K562 (cell line): ENCODE measurements at regions not wholly inside any gene's neighbourhood (a gene's known extent, or its start where the extent isn't known, plus 50 kb on each side); places are given as distances from the start of the nearest gene placed in this dataset.

Source experiments
- CBFB ChIP-seq: sonication (generic); formaldehyde crosslinking; IDR thresholded peaks from 2 replicates; pipeline ENCODE4 v1.4.0; 2020; ENCODE audit warnings: mild to moderate bottlenecking, missing genetic modification reagents
- HNRNPH1 ChIP-seq: fragments of 200-400 bp; formaldehyde crosslinking; optimal IDR thresholded peaks from 2 replicates; pipeline ENCODE3; 2017; ENCODE audit warnings: low read depth, mild to moderate bottlenecking, low read length, moderate library complexity
- TF ChIP-seq, protein P1 (sequence below): fragments of 250-450 bp; sonication (Bioruptor Pico); IDR thresholded peaks from 2 replicates; pipeline ENCODE4 v1.4.0; 2020; ENCODE audit warnings: borderline replicate concordance
- TF ChIP-seq, protein P2 (sequence below): fragments of 250-450 bp; sonication (Bioruptor Pico); IDR thresholded peaks from 2 replicates; pipeline ENCODE4 v1.8.0; 2021; ENCODE audit warnings: mild to moderate bottlenecking, moderate library complexity
- TF ChIP-seq, protein P3 (sequence below): fragments of 450-650 bp; IDR thresholded peaks from 2 replicates; pipeline ENCODE4 v1.6.1; 2017; ENCODE audit warnings: antibody characterized with exemption
- TF ChIP-seq, protein P4 (sequence below): IDR thresholded peaks from 2 replicates; pipeline ENCODE4 v1.6.1; 2011; ENCODE audit not compliant: insufficient read length; ENCODE audit errors: extremely low read depth

DNA sequence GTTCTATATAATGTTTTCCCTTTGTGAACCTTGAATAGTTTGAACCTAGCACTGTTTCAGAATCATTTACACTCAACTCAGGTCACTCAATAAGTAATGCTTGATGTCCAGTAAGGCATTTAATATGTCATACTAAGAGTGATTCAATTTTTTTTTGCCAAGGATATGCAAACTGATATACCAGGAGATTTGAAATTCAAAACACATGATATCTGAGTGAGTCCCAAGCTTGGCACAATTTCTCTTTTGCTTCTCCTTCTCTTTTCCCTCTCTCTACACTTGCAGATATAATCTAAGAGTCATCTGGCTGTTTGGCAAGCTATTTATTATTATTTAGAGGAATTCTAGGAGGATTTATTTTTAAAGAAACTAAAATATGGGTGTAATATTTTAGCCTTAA lies 61.6 kb upstream of the SPAG17 start (continued):
- TF ChIP-seq, protein P1, sequence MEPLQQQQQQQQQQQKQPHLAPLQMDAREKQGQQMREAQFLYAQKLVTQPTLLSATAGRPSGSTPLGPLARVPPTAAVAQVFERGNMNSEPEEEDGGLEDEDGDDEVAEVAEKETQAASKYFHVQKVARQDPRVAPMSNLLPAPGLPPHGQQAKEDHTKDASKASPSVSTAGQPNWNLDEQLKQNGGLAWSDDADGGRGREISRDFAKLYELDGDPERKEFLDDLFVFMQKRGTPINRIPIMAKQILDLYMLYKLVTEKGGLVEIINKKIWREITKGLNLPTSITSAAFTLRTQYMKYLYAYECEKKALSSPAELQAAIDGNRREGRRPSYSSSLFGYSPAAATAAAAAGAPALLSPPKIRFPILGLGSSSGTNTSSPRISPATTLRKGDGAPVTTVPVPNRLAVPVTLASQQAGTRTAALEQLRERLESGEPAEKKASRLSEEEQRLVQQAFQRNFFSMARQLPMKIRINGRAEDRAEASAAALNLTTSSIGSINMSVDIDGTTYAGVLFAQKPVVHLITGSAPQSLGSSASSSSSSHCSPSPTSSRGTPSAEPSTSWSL (CRISPR knock-in tag), result no peak
- TF ChIP-seq, protein P2, sequence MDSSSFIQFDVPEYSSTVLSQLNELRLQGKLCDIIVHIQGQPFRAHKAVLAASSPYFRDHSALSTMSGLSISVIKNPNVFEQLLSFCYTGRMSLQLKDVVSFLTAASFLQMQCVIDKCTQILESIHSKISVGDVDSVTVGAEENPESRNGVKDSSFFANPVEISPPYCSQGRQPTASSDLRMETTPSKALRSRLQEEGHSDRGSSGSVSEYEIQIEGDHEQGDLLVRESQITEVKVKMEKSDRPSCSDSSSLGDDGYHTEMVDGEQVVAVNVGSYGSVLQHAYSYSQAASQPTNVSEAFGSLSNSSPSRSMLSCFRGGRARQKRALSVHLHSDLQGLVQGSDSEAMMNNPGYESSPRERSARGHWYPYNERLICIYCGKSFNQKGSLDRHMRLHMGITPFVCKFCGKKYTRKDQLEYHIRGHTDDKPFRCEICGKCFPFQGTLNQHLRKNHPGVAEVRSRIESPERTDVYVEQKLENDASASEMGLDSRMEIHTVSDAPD (CRISPR knock-in tag), result no peak
- TF ChIP-seq, protein P3, sequence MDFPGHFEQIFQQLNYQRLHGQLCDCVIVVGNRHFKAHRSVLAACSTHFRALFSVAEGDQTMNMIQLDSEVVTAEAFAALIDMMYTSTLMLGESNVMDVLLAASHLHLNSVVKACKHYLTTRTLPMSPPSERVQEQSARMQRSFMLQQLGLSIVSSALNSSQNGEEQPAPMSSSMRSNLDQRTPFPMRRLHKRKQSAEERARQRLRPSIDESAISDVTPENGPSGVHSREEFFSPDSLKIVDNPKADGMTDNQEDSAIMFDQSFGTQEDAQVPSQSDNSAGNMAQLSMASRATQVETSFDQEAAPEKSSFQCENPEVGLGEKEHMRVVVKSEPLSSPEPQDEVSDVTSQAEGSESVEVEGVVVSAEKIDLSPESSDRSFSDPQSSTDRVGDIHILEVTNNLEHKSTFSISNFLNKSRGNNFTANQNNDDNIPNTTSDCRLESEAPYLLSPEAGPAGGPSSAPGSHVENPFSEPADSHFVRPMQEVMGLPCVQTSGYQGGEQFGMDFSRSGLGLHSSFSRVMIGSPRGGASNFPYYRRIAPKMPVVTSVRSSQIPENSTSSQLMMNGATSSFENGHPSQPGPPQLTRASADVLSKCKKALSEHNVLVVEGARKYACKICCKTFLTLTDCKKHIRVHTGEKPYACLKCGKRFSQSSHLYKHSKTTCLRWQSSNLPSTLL, result no peak
- TF ChIP-seq, protein P4, sequence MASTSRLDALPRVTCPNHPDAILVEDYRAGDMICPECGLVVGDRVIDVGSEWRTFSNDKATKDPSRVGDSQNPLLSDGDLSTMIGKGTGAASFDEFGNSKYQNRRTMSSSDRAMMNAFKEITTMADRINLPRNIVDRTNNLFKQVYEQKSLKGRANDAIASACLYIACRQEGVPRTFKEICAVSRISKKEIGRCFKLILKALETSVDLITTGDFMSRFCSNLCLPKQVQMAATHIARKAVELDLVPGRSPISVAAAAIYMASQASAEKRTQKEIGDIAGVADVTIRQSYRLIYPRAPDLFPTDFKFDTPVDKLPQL, result no peak
- TF ChIP-seq CBFB (CRISPR knock-in tag), result no peak
- TF ChIP-seq HNRNPH1, result no peak
